Myocyte (in vitro differentiated cells): ENCODE measurements at regions not wholly inside any gene's neighbourhood (a gene's known extent, or its start where the extent isn't known, plus 50 kb on each side); places are given as distances from the start of the nearest gene placed in this dataset.
A peak's percentile ranks its signal among the peaks of the same experiment; 100 is the strongest.

Experiments
- DNase-seq: peaks from one replicate; pipeline ENCODE4 v3.0.0-alpha.2; 2012; ENCODE audit warnings: low read depth

- DNase-seq, result no peak
These were observed 182.0 kb upstream of the BCOR start for GRCh38 chrX:40279762-40280161.

DNA sequence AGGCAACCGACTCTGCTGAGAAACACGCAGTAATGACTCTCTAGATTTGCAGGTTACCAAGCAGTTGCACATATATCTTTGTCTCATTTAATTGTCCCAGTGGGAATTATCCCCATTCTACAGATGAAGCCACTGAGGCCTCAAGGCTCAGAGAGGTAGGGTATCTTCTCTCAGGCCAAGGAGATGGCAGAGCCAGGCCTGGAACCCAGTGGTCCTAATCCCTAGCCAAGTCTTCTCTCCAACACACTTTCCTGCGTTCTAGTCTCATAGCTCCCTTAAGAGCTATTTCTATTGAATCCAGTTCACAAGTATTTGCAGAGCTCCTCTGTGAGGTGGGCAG is 181.3 kb upstream of the BCOR start:
- DNase-seq, result no peak

GRCh38 chrX:40278340-40279090 is 180.8 kb upstream of the BCOR start:
- DNase-seq, result no peak

DNA sequence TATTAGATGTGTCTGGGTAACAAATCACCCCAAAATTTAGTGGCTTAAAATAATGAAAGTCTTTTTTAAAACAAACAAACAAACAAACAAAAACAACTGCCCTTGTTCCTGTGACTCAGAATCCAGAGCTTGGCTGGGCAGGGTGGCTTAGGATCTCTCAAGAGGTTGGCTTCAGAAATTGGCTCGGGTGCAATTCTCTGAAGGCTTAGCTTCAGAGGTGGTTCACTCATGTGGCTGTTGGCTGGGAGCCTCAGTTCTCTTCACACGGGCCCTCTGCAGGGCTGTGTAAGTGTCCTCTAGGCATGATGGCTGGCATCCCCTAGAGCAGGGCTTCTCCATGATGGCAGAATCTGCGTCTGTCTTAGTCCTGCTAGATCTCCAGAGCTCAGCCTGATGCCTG is 179.9 kb upstream of the BCOR start:
- DNase-seq, result no peak

DNA sequence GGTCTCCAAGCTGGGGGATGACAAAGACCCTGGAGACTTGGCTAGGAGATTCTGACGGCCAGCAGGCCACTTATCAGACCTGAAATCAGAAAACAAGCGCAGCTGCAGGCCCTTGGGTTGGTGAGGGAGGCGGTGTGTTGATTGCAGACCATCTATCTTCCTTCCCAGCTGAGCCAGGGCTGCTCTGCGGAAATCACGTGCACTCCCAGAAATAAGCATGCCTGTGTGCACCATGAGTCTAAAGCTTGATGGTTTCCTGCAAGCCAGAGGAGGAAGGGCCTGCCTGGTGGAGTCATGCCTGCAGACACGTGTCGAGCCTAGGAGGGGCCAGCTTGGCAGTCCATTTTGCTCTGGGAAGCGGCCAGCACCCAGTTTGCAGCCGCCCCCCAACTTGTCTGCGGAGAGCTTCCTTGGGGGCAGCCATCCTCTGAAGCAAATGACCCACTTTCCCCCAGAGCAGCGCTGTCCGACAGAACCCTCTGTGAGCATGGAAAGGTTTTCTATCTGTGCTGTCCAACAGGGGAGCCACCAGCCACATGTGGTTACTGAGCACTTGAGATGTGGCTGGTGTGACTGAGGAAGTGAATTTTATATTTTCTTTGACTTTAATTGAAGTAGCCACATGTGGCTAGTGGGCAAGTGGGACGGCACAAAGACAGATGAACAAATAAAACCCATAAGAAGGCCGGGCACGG is 175.7 kb upstream of the BCOR start:
- DNase-seq, result no peak

GRCh38 chrX:40272776-40273175 is 175.0 kb upstream of the BCOR start:
- no peak for DNase-seq

- DNase-seq, result no peak
These were observed 174.4 kb upstream of the BCOR start for GRCh38 chrX:40272141-40272540.

DNA sequence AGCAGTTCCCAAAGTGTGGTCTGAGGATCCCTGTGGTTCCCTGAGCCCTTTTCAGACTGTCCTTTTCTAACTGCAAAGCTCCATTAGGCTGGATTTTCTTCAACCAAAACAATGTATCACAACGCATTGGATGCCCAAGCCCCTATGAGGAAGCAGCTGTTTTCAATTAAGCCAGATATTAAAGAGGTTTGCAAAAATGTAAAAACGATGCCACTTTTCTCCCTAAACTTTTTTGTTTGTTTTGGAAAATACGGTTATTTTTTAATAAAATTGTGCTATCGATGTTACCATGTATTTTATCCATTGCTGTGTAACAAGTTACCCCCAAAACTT is 170.4 kb upstream of the BCOR start:
- DNase-seq, result no peak

DNA sequence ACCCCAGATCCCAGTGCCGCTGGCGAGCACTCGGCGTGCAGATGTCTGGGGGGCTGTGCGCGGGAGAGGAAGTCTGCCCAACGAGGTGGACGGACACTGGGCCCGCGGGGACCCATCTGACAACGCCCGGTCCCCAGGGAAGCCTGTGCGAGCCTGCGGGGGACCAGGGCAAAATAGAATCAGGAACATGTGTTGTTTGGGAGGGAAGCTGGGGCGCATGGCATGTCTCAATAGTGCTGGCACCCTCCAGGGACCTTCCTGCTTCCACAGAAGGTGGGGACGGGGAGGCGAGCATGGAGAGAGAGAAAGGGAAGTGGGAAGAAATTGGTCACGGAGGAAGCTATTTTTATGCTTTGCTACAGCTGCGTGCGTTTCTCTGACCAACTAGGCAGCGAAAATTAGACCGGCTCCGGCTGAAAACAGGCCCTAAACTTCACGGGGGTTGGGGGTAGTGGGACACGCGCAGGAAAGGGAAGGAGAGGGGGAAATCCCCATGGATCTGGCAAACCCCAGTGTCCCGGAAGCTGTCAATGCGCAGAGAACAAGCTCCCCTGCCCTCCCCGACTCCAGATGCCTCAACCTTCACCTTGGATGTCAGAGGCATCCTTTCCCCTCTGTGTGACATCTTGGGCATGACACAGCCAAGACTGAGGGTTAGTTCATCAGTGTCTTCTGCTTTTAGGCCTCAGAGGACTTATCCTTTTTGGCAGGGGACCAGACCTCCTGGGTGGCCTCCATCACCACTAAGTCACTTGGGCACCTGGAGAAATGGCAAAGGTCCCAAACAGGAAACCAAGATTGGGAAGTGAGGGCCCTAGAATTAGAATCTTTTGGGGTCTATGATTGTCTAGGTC is 169.8 kb upstream of the BCOR start:
- peak; percentile 44 for DNase-seq

DNA sequence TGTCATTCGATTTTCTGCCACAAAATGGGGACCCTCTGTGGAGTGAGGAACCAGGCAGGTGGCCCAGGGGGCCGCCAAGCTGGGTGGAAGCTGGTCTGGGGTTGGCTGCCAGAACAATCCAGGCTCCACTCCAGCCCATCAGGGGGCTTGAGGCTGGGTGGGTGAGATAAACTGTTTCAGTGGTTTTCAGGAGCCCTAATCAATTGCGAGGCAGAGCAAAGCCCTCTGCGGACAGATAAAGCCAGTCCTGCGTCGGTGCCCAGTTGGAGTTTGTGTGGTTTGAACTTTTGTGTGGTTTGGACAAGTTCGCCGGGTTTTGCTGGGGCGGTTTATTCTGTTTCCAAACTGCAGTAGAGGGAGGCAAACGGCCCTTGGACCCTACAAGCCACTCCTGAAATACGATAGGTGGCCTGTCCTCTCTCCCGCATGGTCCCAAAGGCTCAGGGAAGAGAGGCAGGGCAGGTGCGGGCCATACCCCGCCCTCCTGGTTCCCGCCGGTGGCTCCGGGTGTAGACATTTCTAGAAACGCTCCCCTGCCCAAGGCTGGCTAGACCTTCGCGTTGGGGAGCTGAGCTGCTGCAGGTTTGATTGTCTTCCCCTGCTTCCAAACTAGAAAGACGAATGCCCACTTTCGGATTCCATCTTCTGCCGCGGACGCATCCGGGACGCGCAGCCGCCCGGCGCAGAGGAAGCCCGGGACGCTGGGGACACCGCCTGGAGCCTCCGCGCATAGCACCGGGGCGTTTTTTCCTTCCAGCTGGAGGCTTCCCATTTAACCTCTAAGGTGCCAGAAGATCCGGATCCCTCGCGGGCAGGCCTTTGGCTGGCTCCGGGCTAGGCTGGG is 169.0 kb upstream of the BCOR start:
- DNase-seq, result peak; percentile 76

DNA sequence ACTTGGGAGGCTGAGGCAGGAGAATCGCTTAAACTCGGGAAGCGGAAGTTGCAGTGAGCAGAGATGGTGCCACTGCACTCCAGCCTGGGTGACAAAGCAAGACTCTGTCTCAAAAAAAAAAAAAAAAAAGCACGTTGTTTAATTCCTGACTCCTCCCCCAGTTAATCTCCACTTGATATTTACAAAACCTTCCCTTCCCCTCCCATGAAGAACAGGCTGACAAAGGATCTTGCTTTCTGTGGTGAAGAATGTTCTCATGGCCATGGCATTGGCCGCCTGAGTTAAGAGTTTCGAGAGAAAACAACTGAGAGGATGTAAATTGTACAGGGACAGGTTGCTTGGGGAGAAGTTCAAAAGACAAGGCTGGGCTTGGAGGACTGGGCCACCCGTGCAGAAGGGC is 168.2 kb upstream of the BCOR start:
- no peak for DNase-seq

GRCh38 chrX:40263014-40263560 is 165.3 kb upstream of the BCOR start:
- peak; percentile 54 for DNase-seq

GRCh38 chrX:40262157-40263013 is 164.6 kb upstream of the BCOR start:
- DNase-seq, result peak; percentile 71

DNA sequence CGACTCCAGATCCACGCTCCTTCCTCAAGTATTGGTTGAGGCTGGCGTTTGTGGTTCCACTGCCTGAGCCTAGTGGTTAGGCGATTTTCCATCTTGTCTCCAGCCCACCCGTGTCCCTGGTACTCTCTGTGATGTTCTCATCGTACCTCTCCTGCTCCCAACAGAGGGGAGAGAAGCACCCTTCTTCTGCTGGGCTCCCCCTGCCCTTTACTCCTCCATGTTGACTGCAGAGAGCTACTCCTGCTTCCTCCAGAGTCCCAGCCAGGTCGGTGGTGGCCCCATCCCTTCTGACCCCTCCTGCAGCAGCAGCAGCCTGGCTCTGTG is 164.0 kb upstream of the BCOR start:
- no peak for DNase-seq

GRCh38 chrX:40260146-40260747 is 162.5 kb upstream of the BCOR start:
- DNase-seq, result no peak

GRCh38 chrX:40258909-40259308 is 161.2 kb upstream of the BCOR start:
- DNase-seq, result no peak

DNA sequence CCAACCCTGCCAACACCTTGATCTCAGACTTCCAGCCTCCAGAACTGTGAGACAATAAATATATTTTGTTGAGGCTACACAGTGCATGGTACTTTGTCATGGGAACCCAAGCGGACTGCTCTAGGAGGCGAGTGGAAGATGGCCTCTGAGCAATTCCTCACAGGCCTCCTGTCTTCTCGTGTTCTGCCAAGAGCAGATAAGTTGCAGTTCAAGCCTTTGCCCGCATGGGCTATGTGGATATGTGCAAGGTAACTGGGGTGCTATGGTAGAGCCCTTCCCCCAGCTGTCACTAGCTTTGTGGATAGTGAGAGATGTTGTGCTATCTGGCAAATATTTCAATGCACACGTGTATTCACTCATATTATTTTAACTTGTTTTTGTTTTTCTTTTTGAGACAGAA is 156.0 kb upstream of the BCOR start:
- no peak for DNase-seq

GRCh38 chrX:40249582-40249981 is 151.8 kb upstream of the BCOR start:
- DNase-seq, result no peak

GRCh38 chrX:40248822-40249221 is 151.1 kb upstream of the BCOR start:
- no peak for DNase-seq
